ENCODE measurements at regions not wholly inside any gene's neighbourhood (a gene's known extent, or its start where the extent isn't known, plus 50 kb on each side); places are given as distances from the start of the nearest gene placed in this dataset.

- no peak for DNase-seq (ENCODE audit: low read depth)
Observed at GRCh38 chr10:130998642-130999041, 312.9 kb downstream of the TCERG1L start.

- no peak for DNase-seq (ENCODE audit: low read depth)
Observed at GRCh38 chr10:130999376-131000202, 311.9 kb downstream of the TCERG1L start.

DNA sequence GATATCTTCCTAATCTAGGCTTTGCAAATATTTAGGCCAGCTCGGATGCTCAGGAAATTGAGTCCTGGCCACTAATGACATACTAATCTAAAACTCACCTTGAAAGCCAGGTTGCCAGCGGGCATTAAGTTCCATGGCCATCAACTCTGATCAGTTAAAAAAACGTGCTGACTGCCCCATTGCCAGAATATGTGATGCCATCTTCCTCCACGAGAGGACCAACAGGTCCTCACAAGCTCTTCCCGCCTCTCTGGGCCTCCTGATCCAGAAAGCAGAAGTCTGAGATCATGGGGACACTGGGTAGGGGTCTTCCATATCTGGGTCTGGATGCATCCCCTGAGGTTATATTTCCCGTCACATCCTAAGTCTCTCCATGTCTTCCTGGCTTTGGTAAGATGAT, 311.3 kb downstream of the TCERG1L start:
- DNase-seq (ENCODE audit: low read depth): no peak

- no peak for DNase-seq (ENCODE audit: low read depth)
Observed at GRCh38 chr10:131000743-131001142, 310.8 kb downstream of the TCERG1L start.

DNA sequence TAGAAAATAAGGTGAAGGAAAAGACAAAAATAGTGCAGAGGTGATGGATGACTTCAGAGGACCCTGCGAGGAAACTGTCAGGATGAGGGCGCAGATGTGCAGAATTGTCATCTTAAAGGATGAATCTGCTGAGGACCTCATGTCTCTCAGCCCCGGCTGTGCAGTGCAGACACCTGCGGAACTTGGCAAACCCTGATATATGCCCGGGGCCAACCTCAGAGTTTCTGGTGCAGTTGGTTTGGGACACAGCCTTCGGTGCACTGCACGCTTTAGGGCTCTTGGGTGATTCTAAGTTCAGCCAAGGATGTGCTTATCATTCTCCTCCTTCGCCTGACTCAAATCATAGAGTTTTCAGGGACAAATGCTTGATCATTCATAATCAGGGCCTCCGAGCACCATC, 310.1 kb downstream of the TCERG1L start:
- DNase-seq (ENCODE audit: low read depth): no peak

GRCh38 chr10:131002031-131002861, 309.3 kb downstream of the TCERG1L start:
- no peak for DNase-seq (ENCODE audit: low read depth)

- no peak for DNase-seq (ENCODE audit: low read depth)
Observed at GRCh38 chr10:131003455-131003854, 308.1 kb downstream of the TCERG1L start.

DNA sequence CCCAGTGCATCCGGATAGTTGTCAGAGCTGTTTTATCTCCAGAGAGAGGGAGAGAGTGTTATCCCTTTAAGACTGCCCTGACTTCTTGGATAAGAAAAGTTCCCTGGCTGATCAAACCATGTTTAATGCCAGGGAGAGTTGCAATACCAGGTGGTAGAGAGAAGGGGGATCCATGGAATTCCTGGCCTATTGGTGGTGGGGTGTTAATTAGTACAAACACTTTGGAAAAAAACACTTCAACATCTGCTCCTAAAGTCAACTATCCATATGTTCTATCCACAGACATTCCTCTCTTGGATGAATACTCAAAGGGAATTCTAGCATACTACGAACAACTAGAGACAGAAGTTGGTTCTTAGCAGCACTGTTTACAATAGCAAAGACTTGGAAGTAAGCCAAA, 307.2 kb downstream of the TCERG1L start:
- no peak for DNase-seq (ENCODE audit: low read depth)

DNA sequence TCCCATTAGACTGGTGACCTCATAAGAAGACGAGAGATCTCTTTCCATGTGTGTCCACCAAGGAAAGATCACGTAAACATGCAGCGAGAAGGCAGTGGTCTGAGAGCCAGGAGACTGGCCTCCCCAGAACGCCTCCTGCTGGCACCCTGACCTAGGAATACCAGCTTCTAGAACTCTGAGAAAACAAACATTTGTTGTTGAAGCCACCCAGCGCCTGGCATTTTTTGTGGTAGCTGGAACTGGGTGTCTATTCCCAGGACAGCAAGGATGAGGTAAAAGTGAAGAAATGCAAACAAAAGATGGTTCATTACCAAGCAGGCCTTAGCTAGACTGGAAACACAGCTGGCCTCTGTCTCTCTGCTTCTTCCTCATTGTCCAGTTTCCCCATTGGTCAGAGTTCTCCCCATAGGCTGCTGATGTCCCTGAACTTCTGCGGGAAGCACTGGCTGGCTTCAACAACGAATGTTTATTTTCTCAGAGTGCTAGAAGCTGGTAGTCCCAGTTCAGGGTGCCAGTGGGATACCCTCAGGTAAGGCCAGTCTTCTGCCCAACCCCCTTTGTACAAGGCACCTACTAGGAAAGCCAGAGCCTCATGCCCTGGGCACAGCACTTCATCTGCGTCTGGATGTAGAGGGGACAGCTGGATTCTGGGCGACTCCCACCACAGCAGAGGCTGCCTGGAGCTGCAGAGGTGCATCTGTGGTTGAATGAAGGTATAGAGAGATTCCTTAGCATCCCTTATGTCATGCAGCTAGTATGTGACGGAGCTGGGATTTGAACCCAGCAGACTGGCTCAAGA, 304.9 kb downstream of the TCERG1L start:
- DNase-seq (ENCODE audit: low read depth): no peak

DNA sequence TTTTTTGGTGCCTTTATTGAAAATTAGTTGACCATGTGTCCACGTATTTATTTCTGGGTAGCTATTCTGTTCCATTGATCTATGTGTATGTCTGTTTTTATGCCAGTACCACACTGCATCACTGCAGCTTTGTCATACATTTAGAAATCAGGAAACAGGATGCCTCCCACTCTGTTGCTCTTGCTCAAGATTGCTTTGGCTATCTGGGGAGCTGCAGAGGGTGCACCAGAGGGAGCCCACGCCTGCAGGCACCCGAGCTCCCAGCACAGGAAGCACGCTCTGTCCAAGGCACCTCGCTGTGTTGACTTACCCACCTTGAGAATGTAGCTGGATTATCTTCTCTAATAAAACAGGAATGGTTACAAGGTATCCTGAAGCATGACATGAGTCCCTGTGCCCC, 301.7 kb downstream of the TCERG1L start:
- DNase-seq (ENCODE audit: low read depth): no peak

DNA sequence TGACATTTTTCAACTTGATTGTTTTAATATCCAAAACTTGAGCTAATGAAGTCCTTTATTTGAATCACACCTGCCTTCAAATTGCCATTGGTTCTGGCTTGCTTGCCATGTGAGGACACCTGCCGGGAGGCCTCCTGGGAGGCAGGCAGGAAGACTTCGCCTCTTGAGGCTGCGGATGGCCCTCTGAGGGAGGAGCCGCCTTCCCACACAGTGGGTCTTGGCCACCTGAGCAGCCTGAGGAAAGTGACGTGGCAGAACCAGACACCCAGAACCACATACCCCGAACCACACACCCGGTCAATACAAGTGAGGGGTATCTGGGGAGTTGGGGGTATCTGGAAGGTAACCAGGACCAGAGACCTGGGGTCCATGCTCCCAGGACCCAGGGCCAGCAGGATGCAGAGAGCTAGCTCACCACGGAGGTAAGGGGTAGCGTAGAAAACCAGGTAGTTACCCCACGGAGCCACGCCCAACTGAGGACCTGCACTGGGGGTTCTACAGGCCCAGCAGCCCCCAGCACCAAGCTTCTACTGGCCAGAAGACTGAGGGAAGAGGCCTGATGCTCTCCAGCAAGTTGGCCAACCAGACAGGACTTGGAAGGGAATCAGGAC, 300.5 kb downstream of the TCERG1L start:
- no peak for DNase-seq (ENCODE audit: low read depth)

DNA sequence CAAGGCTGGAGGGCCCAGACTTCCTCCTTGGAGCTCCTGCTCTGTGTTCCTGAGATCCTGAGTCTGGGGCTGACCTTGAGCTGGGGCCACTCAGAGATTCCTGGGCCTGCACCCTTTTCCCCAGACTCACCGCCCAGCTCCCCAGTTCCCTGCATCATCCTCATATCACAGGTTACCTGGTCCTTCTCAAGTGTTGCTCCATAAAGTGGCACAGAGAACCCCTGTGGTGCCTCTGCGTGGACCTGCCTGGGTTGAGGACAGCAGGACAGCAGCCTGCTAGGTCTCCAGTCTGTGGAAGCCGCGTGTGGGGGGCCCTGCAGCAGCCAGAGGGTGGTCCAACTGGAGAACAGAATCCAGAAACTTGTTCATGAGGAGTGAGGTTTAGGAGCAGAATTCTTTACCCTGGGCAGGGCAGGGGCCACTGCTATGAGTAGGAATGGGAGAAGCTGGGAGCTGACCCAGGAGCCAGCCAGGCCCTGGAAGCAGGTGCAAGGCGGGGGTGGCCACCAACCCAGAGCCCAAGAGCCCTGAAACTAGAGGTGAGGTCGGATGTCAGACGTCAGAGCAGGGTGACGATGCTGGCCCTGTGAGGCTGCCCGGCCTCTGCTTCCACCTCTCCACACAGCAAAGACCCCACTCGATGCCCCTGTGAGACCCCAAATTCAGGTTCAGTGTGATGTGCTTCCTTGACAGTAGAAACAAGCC, 299.4 kb downstream of the TCERG1L start:
- DNase-seq (ENCODE audit: low read depth): no peak

GRCh38 chr10:131012641-131012985, 298.9 kb downstream of the TCERG1L start:
- no peak for DNase-seq (ENCODE audit: low read depth)

DNA sequence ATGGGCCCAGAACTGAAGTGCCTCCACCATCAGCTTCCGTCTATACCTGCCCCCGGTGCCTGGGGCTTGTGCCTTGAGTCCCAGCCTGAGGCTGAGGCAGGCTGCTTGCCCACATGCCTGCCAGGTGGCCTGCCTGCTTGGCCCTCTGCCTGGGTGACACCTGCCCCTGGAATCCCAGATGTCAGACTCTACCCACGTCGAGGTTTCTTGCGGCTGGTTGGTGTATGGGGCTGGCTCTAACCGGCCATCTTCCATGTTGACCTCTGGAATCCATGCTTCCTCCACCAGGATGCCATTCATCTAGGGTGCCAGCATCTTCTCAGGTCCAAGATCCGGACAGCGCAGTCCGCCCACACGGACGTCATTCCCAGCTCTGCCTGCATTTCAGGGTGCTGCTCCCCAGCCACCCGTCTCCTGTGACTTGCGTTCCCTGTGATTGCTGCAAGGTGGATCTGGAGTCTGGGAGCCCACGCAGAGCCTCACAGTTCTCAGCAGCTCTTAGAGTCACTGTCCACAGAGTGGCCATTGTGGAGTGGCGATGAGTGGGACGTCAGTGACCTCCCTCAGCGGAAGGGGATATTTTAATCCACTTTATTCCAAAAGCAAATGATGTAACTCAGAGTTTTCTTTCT, 298.1 kb downstream of the TCERG1L start:
- no peak for DNase-seq (ENCODE audit: low read depth)

DNA sequence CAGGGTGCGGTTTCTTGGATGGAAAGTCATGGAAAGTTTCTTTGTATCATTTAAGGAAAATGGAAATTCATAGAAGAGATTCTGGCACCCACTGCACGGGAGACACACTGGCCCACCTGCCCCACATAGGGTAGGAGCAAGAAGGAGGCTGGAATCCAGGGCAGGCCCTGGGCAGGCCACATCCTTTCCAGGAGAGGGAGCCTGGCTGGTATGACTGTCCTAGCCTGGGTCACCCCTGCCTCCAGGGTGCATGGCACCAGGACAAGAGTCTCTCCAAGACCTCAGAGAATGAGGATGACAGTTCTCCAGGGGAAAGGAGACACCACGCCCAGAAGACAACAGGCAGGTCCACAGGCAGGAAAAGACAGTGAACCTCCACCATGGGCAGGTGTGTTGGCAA, 297.2 kb downstream of the TCERG1L start:
- DNase-seq (ENCODE audit: low read depth): no peak

DNA sequence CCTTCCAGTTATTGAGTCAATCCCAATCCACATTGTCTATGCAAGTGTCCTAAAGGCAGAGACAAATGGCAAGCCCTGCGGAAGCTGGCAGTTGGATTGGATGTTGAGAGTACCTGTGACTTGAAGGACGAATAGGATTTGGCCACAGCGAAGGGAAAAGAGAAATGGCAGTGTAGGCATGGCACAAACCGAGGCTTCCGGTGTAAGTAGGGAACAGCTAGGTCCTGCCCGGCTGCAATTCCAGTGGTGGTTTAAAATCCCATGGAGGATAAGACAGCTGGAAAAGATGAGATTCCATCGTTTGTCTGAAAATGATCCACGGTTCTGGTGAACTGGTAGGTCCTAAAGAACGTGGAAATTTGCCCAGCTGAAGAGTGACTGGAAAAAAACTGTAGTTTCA, 296.2 kb downstream of the TCERG1L start:
- no peak for DNase-seq (ENCODE audit: low read depth)

GRCh38 chr10:131016556-131016955, 295.0 kb downstream of the TCERG1L start:
- no peak for DNase-seq (ENCODE audit: low read depth)

- DNase-seq (ENCODE audit: low read depth): no peak
Observed at GRCh38 chr10:131017566-131018285, 293.8 kb downstream of the TCERG1L start.

GRCh38 chr10:131018886-131019500, 292.5 kb downstream of the TCERG1L start:
- DNase-seq (ENCODE audit: low read depth): no peak

- no peak for DNase-seq (ENCODE audit: low read depth)
Observed at GRCh38 chr10:131019696-131020095, 291.8 kb downstream of the TCERG1L start.
